Myocyte (in vitro differentiated cells): ENCODE measurements at regions not wholly inside any gene's neighbourhood (a gene's known extent, or its start where the extent isn't known, plus 50 kb on each side); places are given as distances from the start of the nearest gene placed in this dataset.
A peak's percentile ranks its signal among the peaks of the same experiment; 100 is the strongest.
"Not testable (repeated sequence)": the region's sequence is repeated elsewhere in the genome, so short reads cannot be mapped to it uniquely, and the experiment has no call there.

ENCODE experiments used
- DNase-seq: peaks from one replicate; pipeline ENCODE4 v3.0.0-alpha.2; 2012; ENCODE audit warnings: low read depth

DNA sequence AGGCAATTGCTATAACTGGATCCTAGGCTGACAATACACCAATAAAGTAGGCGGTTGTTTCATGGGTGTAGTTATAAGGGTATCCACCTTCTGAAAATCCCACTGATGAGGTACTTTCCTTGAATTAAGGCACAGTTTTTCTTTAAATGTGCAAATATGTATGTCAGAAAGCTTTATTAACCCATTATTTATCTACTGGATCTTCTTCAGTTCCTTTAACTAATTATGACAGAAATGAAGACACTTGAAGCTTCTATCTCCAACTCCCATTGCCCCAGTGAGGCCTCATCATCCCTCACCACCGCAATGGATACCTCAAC is 159.6 kb upstream of the KLF3 start:
- no peak for DNase-seq

DNA sequence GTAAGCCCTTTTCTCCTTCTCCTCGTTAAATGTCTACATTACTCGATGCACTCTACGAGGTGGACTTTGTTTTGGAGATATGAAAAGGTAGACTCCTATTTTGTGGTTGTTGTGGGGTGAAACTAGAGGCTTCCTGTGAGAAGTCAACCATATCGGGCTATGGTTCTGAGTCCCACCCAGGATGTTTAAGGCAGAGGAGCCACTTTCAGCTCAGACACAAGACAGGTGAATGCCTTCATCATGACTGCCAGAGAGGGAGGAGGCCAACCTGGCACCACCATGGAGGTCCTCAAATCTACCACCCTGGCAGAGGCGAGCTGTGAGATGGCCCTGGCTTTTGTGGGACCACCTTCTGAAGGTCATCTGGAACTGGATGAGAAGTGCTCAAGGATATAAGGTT is 154.4 kb upstream of the KLF3 start:
- no peak for DNase-seq

- no peak for DNase-seq
Observed at GRCh38 chr4:38510201-38510600, 153.8 kb upstream of the KLF3 start.

GRCh38 chr4:38511702-38512101 is 152.3 kb upstream of the KLF3 start:
- DNase-seq = no peak

GRCh38 chr4:38512840-38513239 is 151.2 kb upstream of the KLF3 start:
- DNase-seq = no peak

DNA sequence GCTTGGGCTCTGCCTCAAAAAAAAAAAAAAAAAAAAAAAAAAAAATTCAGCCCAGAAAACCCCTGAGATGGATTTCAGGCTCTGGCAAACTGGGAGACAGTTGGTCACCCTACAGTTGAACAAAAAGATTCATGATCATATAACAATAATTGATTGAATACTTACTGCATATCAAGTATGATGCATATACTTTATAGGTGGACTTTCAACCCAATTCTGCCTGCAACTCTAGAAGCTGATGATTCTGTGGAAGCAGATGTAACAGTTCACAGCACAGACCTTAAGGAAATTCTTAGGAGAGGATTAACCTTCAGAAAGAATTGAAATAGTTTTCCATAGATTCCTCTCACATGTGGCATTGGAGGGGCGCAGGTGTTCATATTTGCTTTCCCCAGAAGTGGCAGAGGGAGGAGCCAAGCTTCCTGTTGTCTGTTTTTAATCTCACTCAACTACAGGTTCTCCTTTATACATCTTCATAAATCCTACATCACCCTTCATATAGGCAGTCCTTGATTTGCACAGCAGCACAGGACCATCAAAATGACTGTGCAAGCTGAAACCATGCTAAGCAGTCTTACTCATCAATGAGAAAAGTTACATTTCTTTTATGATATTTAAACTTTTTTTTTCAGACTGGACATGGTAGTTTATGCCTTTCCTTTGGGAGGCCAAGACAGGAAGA is 149.4 kb upstream of the KLF3 start:
- no peak for DNase-seq

DNA sequence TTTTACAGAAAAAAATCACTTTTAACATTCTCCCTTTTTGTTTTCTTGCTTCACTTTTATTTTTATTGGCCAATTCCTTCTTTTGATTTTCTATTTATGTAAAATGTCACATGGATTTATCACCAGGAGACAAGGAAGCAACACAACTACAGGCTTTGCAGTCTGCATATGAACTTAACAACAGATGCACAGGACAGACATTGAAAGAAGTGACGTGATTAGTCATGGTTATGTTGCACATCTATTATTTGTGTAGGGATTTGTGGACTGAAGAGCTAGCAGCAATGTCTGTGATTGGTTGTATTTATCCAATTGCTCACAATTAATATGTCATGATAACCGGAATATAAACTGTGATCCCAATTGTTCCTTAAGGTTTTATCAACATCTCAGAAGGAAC is 147.8 kb upstream of the KLF3 start:
- no peak for DNase-seq

GRCh38 chr4:38519666-38520065 is 144.3 kb upstream of the KLF3 start:
- DNase-seq = no peak

DNA sequence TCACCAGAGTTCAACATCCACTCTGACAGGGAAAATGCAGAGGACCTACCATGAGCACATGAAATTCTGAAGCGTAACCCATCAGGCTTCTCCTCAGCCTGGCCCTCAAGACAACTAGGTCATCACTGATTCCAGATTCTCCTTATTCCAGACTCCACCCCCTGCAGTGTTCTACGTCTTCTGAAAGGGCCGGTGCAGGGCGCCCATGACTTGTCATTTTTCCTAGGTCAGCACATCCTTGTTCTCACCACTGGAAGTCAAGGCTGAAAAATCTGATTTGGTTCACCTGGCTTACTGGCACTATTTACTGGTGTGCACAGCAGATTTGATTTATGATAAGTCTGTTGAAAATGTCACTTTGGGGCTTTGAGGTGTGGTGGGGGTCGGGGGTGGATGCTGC is 140.9 kb upstream of the KLF3 start:
- DNase-seq = no peak

DNA sequence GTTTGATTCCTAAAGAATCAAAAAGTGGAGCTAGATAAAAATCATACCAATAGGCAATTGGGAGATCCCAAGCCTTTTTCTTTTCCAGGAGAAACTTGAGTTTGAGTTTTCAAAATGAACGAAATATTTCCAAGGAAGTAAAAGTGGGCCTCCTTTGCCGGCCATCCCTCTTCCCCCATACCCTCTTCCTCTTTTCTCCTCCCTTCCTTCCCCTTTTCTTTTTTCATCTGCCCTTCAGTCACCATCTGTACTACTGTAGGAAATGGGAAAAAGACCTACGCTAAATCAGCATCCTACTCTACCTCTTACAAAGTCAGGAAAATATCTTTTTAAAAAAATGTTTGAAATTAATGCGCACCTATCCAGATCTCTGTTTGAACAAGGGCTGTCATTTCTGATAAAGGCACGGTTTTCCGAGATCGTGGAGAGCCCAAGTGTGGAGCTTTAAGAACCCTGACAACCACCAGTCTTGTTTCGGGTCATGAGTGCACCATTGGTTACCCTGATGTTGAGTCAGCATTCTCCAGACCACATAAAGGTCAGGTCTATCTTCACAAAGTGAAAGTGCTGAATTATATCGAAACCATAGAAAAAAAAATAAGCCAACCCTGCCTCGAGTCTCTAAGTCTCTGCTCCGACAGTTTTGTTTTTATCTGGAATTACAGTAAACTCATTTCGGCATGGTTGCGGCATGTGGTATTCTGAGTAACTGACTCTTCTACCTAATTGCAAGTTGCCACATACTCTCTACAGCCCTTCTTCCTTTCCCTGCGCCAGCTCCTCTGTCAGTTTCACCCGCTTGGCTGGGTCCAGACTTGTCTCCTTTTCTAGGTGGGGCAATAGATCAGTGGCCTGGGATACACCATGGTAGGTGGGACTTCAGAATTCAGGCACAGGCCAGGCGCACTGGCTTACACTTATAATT is 140.2 kb upstream of the KLF3 start:
- DNase-seq = no peak

DNA sequence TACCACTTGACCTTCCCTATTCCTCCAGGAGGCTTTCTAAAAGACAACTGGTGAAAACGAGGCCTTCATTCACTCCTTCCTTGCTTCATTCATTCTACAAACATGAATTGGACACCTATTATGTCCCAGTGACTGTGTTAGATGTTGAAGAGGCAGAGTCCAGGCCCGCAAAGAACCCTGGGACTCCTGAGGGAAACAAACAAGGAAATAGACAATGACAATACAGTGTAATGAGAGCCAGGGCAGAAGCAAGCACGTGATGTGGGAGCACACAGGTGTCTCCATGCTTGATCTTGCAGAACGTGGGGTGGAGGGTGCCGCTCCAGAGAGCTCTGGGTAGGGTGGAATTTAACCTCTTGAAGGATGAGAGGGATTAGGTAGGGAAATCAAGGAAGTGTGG is 137.6 kb upstream of the KLF3 start:
- no peak for DNase-seq

DNA sequence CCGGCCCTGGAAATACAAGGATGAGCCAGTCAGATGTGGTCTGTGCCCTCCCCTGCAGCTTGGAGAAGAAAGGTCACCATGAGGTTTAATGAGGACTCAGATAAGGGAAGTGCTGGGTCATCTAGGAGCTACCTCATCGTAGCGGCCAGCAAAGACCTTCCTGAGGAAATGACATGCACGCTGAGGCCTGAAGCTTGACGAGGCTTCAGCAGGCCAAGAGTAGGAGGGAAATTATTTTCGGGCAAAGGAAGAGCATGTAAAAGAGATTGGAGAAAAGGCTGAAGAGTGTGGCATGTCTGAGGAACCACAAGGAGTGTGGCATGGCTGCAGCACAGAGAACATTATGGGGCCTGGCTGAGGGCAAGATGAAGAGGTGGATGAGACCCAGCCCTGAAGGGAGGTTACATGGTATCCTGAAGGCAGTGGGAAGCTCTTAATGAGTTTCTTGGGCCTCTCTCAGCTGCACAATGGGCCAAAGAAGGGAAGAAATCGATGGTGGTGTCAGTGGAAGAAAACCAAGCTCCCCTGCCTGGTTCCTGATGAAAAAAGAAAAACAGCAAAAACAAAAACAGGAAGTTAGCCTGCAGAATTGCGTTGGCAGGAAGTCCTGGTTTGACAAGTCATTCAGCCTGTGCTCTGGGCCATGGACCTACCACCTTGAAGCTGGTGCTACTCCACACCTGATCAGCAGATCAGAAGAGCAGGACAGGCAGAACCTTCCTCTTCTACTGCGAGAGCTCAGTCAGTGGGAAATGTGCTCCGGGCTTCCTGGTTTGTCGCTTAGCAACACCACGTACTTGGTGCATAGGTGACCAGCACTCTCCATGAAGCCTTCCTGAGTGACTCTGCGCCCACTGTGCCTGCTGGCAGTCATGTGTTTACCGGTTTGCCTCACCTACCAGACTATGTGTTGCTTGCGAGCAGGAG is 134.5 kb upstream of the KLF3 start:
- no peak for DNase-seq

GRCh38 chr4:38530486-38530885 is 133.5 kb upstream of the KLF3 start:
- DNase-seq = no peak

- peak; percentile 40 for DNase-seq
Observed at GRCh38 chr4:38531141-38531727, 132.8 kb upstream of the KLF3 start.

DNA sequence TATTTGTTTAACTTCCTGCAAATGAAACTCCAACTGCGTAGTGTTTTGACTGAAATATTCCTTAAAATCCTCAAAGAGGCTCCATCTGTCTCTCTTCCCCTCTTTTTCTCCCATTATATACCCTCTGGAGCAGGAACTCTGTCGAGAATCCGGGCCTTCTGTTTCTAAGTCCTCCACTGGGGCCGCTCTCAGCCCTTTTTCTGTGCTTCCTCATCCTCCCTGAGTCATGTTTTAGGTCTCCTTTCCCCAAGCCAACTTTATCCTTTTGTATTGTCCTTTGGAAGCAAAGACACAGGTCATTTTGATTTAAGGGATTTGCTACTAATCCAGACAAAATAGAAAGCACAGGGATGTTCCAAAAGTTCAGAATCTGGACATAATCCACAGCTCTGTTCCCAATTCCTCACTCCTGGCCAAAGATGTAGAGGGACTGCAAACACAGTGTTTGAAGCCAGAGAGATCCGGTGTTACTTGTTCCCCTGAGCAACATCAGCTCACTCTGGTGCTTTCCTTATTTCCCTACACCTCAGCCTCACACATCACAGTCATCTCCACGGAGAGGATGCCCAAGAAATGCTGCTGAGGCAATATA is 131.0 kb upstream of the KLF3 start:
- no peak for DNase-seq

- DNase-seq = no peak
Observed at GRCh38 chr4:38534344-38535045, 129.5 kb upstream of the KLF3 start.

DNA sequence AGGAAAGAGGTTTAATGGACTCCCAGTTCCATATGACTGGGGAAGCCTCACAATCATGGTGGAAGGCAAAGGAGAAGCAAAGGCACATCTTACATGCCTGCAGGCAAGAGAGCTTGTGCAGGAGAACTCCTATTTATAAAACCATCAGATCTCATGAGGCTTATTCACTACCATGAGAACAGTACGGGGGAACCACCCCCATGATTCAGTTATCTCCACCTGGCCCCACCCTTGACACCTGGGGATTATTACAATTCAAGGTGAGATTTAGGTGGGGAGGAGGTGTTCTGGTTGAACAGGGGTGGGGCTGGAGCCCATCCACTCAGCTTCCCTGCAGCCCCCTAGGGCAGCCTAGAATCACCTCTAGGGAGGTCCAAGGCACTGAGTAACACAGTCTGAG is 128.9 kb upstream of the KLF3 start:
- DNase-seq = not testable (repeated sequence)

DNA sequence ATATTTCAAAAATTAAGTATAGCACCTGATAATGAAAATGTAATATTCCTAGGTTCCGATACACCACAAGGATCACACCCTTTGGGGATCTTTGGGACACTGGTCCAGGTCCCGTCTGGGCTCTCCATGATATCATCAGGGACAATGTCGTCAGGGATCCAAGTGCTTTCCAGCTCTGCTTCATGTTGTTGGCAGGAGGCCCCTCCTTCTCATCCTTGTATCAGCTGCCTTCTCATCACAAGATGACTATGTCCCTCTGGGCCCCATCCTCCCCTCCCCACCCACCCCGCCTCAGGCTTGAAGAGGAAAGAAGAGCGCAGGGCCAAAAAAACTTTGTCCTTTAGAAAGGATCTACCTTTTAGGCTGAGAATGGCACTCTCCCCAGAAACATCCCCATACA is 128.3 kb upstream of the KLF3 start:
- no peak for DNase-seq

- no peak for DNase-seq
Observed at GRCh38 chr4:38536716-38537115, 127.3 kb upstream of the KLF3 start.

DNA sequence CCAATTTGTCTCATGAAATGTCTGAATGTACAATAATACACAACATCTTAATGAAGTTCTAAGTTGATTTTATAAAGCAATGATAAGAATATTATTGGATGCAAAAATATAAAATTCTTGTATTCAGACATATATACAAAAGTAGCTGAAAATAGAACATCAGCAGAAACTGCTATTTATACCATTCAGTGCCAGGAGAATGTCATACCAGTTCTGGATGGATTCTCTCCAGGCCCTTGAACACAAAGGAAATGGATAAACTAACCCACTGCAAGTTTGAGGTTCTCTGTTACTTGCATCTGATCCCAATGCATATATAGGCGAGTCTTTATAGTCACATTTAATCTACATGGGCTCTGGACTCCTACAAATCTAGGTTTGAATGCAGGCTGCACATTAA is 126.3 kb upstream of the KLF3 start:
- DNase-seq = no peak
